GM12872 (cell line): ENCODE measurements at regions not wholly inside any gene's neighbourhood (a gene's known extent, or its start where the extent isn't known, plus 50 kb on each side); places are given as distances from the start of the nearest gene placed in this dataset.

ENCODE experiments used
- CTCF ChIP-seq: IDR thresholded peaks from 3 replicates; pipeline ENCODE4 v1.5.1; 2011; ENCODE audit warnings: low read depth, mild to moderate bottlenecking, low read length, moderate library complexity; ENCODE audit not compliant: insufficient read depth

- TF ChIP-seq CTCF = no peak
Observed at GRCh38 chr20:17017232-17017631, 209.6 kb upstream of the PCSK2 start.

- TF ChIP-seq CTCF = no peak
Observed at GRCh38 chr20:17021481-17021880, 205.4 kb upstream of the PCSK2 start.

GRCh38 chr20:17023036-17023435 lies 203.8 kb upstream of the PCSK2 start:
- TF ChIP-seq CTCF = no peak

GRCh38 chr20:17023806-17024205 lies 203.0 kb upstream of the PCSK2 start:
- TF ChIP-seq CTCF = no peak

GRCh38 chr20:17024513-17025119 lies 202.2 kb upstream of the PCSK2 start:
- TF ChIP-seq CTCF = no peak

GRCh38 chr20:17026346-17026745 lies 200.5 kb upstream of the PCSK2 start:
- TF ChIP-seq CTCF = no peak

- no peak for TF ChIP-seq CTCF
Observed at GRCh38 chr20:17029698-17030097, 197.1 kb upstream of the PCSK2 start.

- TF ChIP-seq CTCF = no peak
Observed at GRCh38 chr20:17036541-17036940, 190.3 kb upstream of the PCSK2 start.
